Natural killer cell (primary cell): ENCODE measurements at regions not wholly inside any gene's neighbourhood (a gene's known extent, or its start where the extent isn't known, plus 50 kb on each side); places are given as distances from the start of the nearest gene placed in this dataset.
"Not testable (repeated sequence)": the region's sequence is repeated elsewhere in the genome, so short reads cannot be mapped to it uniquely, and the experiment has no call there.

ENCODE experiments used
- ATAC-seq, 3 donors: fragments of 150-1000 bp in 2 of 3; fragments of 200-7000 bp in 1 of 3; cut with Tn5 transposase; 1 replicate in 1 of 3; 2 replicates in 2 of 3; pipeline ENCODE4 v1.10.0; 2021; ENCODE audit warnings: mild to moderate bottlenecking in 2 of 3, moderate library complexity in 2 of 3
- DNase-seq, 2 donors: peaks; one replicate each; pipeline versions ENCODE4 v3.0.0 to v3.0.0-alpha.2; 2013 to 2021; ENCODE audit warnings: mixed read lengths in 1 of 2
- H3K27ac ChIP-seq: one replicate; pipeline ENCODE4 v1.5.1; 2013; ENCODE audit warnings: mild to moderate bottlenecking, low read length
- H3K27me3 ChIP-seq: one replicate; pipeline ENCODE4 v1.6.1; 2013; ENCODE audit warnings: low read length; ENCODE audit not compliant: control insufficient read depth, insufficient read depth
- H3K36me3 ChIP-seq: one replicate; pipeline ENCODE4 v1.6.1; 2013; ENCODE audit warnings: low read length; ENCODE audit not compliant: control insufficient read depth, insufficient read depth
- H3K4me1 ChIP-seq: one replicate; pipeline ENCODE4 v1.6.1; 2013; ENCODE audit warnings: low read length; ENCODE audit not compliant: control insufficient read depth, insufficient read depth
- H3K4me3 ChIP-seq: one replicate; pipeline ENCODE4 v1.5.1; 2013; ENCODE audit warnings: low read length
- H3K9me3 ChIP-seq: one replicate; pipeline ENCODE4 v1.6.1; 2013; ENCODE audit warnings: low read length; ENCODE audit not compliant: control insufficient read depth, insufficient read depth
- H3K27ac Mint-ChIP-seq, 2 donors: one replicate each; pipeline ENCODE4 v1.8.0; 2022; ENCODE audit warnings: mild to moderate bottlenecking in 2 of 2, mixed read lengths in 2 of 2, moderate library complexity in 1 of 2
- H3K27me3 Mint-ChIP-seq, 2 donors: one replicate each; pipeline ENCODE4 v1.8.0; 2022; ENCODE audit warnings: low read depth in 2 of 2, mixed read lengths in 2 of 2
- H3K36me3 Mint-ChIP-seq: one replicate; pipeline ENCODE4 v1.8.0; 2022; ENCODE audit warnings: mixed read lengths
- H3K4me1 Mint-ChIP-seq, 2 donors: one replicate each; pipeline ENCODE4 v1.8.0; 2022; ENCODE audit warnings: mixed read lengths in 2 of 2
- H3K4me3 Mint-ChIP-seq: one replicate; pipeline ENCODE4 v1.8.0; 2022; ENCODE audit warnings: mild to moderate bottlenecking, moderate library complexity, mixed read lengths
- H3K9me3 Mint-ChIP-seq, 2 donors: one replicate each; pipeline ENCODE4 v1.8.0; 2022; ENCODE audit warnings: mixed read lengths in 2 of 2
- WGBS: methylation state at CpG from one replicate; pipeline ENCODE4 v1.1.7; 2013; ENCODE audit warnings: missing lambda C conversion rate; ENCODE audit not compliant: insufficient coverage; 5-methylcytosine and 5-hydroxymethylcytosine counted together
- intact Hi-C: fragments of 100-400 bp; cut with micrococcal nuclease; formaldehyde crosslinking; loops from one replicate; pipeline ENCODE4 v1.14.2; 2022
- TF ChIP-seq, protein P1 (sequence below): fragments of 200-600 bp; IDR thresholded peaks from one replicate; pipeline ENCODE4 v1.8.0; 2022; ENCODE audit warnings: antibody characterized with exemption

DNA sequence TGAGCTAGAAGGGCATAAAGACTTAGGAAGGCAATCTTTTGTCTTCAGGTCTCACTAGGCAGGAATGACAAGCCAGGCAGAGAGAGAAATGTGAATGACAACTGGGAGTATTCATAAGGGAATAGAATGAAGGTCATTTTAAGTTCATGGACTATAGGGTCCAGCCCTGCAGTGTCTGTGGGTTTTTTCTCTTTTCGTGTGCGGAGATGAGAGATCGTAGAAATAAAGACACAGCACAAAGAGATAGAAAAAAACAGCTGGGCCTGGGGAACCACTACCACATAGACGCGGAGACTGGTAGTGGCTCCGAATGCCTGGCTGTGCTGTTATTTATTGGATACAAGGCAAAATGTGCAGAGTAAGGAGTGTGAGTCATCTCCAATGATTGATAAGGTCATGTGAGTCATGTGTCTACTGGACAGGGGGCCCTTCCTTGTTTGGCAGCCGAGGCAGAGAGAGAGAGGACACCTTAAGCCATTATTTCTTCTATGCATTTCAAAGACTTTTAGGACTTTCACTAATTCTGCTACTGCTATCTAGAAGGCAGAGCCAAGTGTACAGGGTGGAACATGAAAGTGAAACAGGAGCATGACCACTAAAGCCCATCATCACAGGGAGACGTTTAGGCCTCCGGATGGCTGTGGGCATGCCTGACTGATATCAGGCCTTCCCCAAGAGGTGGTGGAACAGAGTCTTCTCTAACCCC lies 921.8 kb upstream of the PCDH10 start:
- H3K36me3 ChIP-seq, result no peaks in the 10 kb centered on the region
- H3K9me3 ChIP-seq, result peaks cover 5% of the 10 kb centered on the region
- H3K27me3 ChIP-seq, result no peaks in the 10 kb centered on the region
- H3K4me1 Mint-ChIP-seq, result no peaks in the 10 kb centered on the region
- intact Hi-C loops, result no loop called here
- no peak overlapping the region for H3K4me3 Mint-ChIP-seq
- peaks cover 5% of the 10 kb centered on the region for H3K36me3 Mint-ChIP-seq
- H3K27ac ChIP-seq, result no peak overlapping the region
- H3K27me3 Mint-ChIP-seq, result no peaks in the 10 kb centered on the region
- H3K4me1 ChIP-seq, result no peaks in the 10 kb centered on the region
- ATAC-seq (no peak), DNase-seq (no peak)
- TF ChIP-seq, protein P1, sequence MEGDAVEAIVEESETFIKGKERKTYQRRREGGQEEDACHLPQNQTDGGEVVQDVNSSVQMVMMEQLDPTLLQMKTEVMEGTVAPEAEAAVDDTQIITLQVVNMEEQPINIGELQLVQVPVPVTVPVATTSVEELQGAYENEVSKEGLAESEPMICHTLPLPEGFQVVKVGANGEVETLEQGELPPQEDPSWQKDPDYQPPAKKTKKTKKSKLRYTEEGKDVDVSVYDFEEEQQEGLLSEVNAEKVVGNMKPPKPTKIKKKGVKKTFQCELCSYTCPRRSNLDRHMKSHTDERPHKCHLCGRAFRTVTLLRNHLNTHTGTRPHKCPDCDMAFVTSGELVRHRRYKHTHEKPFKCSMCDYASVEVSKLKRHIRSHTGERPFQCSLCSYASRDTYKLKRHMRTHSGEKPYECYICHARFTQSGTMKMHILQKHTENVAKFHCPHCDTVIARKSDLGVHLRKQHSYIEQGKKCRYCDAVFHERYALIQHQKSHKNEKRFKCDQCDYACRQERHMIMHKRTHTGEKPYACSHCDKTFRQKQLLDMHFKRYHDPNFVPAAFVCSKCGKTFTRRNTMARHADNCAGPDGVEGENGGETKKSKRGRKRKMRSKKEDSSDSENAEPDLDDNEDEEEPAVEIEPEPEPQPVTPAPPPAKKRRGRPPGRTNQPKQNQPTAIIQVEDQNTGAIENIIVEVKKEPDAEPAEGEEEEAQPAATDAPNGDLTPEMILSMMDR, result no peak
- peaks cover 8 to 18% of the 10 kb centered on the region in 2 donors for H3K9me3 Mint-ChIP-seq
- H3K4me3 ChIP-seq, result no peak overlapping the region
- no peak overlapping the region for H3K27ac Mint-ChIP-seq
- 98% methylated on average over 8 of the region's 9 CpGs for WGBS

DNA sequence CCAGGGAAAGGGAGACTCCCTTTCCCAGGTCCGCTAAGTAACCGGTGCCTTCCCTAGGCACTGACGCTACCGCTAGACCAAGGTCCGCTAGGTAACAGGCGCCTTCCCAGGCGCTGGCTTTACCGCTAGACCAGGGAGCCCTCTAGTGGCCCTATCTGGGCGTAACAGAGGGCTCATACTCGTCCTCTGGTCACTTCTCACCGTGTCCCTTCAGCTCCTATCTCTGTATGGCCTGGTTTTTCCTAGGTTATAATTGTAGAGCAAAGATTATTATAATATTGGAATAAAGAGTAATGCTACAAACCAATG lies 921.3 kb upstream of the PCDH10 start:
- DNase-seq, ATAC-seq, H3K27me3 ChIP-seq, H3K27ac ChIP-seq, H3K4me3 ChIP-seq, H3K4me1 Mint-ChIP-seq, H3K36me3 Mint-ChIP-seq, H3K36me3 ChIP-seq, H3K9me3 ChIP-seq, H3K27me3 Mint-ChIP-seq, intact Hi-C loops, H3K4me1 ChIP-seq, H3K4me3 Mint-ChIP-seq, H3K27ac Mint-ChIP-seq: not testable (repeated sequence)
- H3K9me3 Mint-ChIP-seq, result peaks cover 8 to 18% of the 10 kb centered on the region in 2 donors
- WGBS, result 83% methylated on average over 11 of the region's 11 CpGs

DNA sequence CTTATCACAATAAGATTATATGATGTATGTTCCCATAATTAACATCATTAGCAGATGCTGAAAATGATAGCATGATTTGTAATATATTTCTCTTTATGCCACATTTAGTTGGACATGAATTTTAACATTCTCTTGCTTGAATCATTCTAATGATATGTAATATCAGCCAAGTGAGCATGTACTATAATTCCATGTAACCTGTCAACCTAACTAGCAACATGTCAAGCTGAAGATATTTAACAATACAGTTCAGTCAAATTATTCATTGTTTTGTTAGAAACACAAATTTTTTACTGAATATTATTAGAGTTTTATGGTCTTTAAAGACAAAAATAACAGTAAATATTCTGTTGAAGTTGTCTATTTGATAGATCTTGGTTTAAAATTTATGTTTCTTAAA lies 920.4 kb upstream of the PCDH10 start:
- DNase-seq (no peak), ATAC-seq (no peak)
- H3K9me3 ChIP-seq, result peaks cover 1% of the 10 kb centered on the region
- intact Hi-C loops, result no loop called here
- TF ChIP-seq, protein P1, result no peak
- H3K27me3 ChIP-seq, result no peaks in the 10 kb centered on the region
- Mint-ChIP-seq H3K4me3 (no peak overlapping the region), H3K36me3 (no peaks in the 10 kb centered on the region), H3K9me3 (peaks cover 9 to 23% of the 10 kb centered on the region in 2 donors), H3K4me1 (no peaks in the 10 kb centered on the region), H3K27me3 (no peaks in the 10 kb centered on the region), H3K27ac (no peak overlapping the region)
- H3K36me3 ChIP-seq, result no peaks in the 10 kb centered on the region
- no peaks in the 10 kb centered on the region for H3K4me1 ChIP-seq
- H3K27ac ChIP-seq, result no peak overlapping the region
- H3K4me3 ChIP-seq, result no peak overlapping the region

DNA sequence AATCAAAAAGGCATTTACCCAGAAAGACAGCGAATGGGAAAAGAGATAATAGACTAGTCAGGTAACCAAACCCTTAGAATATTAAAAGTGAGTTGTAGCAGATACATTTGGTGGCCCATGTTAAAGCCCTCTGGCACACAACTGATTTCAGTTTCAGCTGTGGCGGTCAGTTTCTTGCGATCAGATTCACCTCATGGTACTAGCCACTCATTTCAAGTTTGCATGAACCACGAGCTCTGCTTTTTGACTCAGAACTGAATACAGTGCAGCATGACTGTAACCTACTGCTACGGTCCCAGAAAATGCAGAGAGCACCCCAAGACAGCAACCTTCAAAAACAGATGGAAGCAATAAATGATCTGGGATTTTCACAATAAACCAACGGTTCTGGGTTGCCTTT lies 919.1 kb upstream of the PCDH10 start:
- H3K4me1 Mint-ChIP-seq, result no peaks in the 10 kb centered on the region
- TF ChIP-seq, protein P1, result no peak
- WGBS, result 79% methylated on average over 6 of the region's 6 CpGs
- H3K27me3 Mint-ChIP-seq, result no peaks in the 10 kb centered on the region
- no peaks in the 10 kb centered on the region for H3K27me3 ChIP-seq
- no peak overlapping the region for H3K27ac ChIP-seq
- ATAC-seq (no peak), DNase-seq (no peak)
- no peak overlapping the region for H3K4me3 ChIP-seq
- H3K9me3 ChIP-seq, result no peaks in the 10 kb centered on the region
- H3K36me3 Mint-ChIP-seq, result peaks cover under 1% of the 10 kb centered on the region
- peaks cover 9 to 20% of the 10 kb centered on the region in 2 donors for H3K9me3 Mint-ChIP-seq
- intact Hi-C loops, result no loop called here
- no peaks in the 10 kb centered on the region for H3K36me3 ChIP-seq
- H3K27ac Mint-ChIP-seq, result no peak overlapping the region
- no peaks in the 10 kb centered on the region for H3K4me1 ChIP-seq
- no peak overlapping the region for H3K4me3 Mint-ChIP-seq
